Stimulated activated naive CD8-positive, alpha-beta T cell treated with anti-CD3 and anti-CD28 coated beads, Interleukin-15, Interleukin-2, amounts not matched to agents 100 ng/mL and 50 ng/mL, for 24 hours (primary cell): ENCODE measurements at regions not wholly inside any gene's neighbourhood (a gene's known extent, or its start where the extent isn't known, plus 50 kb on each side); places are given as distances from the start of the nearest gene placed in this dataset.

Experiments used
- H3K27ac Mint-ChIP-seq: one replicate; pipeline ENCODE4 v1.8.0; 2021; ENCODE audit warnings: mild to moderate bottlenecking, mixed read lengths
- H3K27me3 Mint-ChIP-seq: one replicate; pipeline ENCODE4 v1.8.0; 2021; ENCODE audit warnings: mixed read lengths
- H3K36me3 Mint-ChIP-seq: one replicate; pipeline ENCODE4 v1.8.0; 2021; ENCODE audit warnings: low read depth, mixed read lengths
- H3K4me1 Mint-ChIP-seq: one replicate; pipeline ENCODE4 v1.8.0; 2021; ENCODE audit warnings: low read depth, mixed read lengths
- H3K4me3 Mint-ChIP-seq: one replicate; pipeline ENCODE4 v1.8.0; 2021; ENCODE audit warnings: mild to moderate bottlenecking, mixed read lengths
- H3K9me3 Mint-ChIP-seq: one replicate; pipeline ENCODE4 v1.8.0; 2021; ENCODE audit warnings: mixed read lengths

DNA sequence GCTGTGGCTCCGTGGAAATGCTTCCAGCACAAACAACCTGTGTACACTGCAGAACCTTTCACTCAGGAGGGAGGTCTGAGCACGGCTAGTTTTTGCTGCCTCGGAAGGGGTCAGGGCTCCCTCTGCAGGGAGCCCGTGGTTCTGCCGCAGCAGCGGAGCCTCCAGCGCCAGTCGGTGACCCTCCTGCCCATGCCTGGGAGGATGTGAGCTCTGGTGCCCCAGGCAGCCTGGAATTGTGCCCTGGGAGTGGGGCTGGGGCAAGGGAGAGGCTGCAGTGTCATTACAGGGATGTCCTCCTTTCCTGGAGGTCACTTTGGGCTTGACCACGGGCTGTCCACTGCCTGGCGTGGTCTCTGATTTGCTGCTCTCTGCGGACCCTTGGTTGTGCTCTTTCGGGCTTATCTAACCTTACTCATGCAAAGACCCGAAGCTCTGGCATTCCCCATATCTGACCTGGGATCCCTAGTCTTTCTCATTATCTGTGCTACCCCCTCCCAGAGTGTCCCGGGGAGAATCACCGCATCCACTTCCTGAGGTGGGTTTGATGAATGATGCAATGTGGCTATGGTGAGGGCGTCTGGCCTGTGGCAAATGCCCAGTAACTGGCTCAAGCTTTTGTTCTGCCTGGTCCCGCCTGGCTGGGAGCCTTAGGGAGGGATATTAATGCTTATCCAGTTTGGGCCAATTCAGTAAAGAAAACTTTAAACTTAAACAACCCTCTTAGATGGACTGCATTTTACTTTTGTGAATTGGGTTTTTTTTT lies 59.6 kb upstream of the TAGAP start:
- Mint-ChIP-seq H3K4me1 (peaks cover 99% of the 10 kb centered on the region), H3K9me3 (no peaks in the 10 kb centered on the region), H3K27me3 (no peaks in the 10 kb centered on the region), H3K27ac (peak overlapping the region; percentile 95), H3K4me3 (peak overlapping the region; percentile 68), H3K36me3 (no peaks in the 10 kb centered on the region)

DNA sequence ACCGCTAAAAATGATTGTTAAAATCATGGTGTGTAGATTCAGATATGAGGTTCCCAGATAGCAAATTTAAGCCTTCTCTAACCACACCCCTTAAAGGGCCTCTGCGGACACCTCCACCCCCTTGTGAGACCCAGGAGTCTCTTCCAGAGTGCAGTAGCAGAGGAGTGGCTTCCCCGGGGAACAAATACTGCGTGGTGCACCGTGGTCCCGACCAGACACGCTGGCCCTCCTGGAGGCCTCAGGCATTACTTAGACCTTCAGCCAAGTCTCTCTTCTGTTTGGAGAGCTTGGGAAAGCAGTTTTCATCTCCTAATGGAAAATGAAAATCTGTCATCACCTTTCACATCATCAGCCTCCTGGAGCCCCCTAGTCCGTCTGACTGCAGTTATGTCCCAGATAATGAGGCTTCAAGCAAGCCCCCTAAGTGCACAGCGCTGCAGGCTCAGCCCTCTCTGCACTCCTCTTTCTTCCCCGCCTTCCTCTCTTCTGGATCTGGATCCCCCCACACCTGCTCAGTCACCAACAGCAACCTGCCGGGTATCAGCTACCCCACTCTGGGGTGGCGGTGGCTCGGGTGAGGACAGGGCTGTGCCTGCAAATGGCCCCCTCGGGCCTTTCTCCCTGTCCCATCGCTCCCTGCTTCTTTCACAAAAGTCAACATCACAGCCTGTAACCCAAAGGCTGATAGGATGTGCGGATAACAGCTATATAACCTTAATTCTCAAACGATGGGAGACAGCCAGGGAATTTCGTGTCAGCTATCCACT lies 58.8 kb upstream of the TAGAP start:
- H3K36me3 Mint-ChIP-seq: no peaks in the 10 kb centered on the region
- H3K27ac Mint-ChIP-seq: peak overlapping the region; percentile 95
- H3K27me3 Mint-ChIP-seq: no peaks in the 10 kb centered on the region
- H3K9me3 Mint-ChIP-seq: no peaks in the 10 kb centered on the region
- H3K4me3 Mint-ChIP-seq: peak overlapping the region; percentile 68
- H3K4me1 Mint-ChIP-seq: peaks cover 99% of the 10 kb centered on the region

GRCh38 chr6:159102373-159103160 lies 57.8 kb upstream of the TAGAP start:
- H3K9me3 Mint-ChIP-seq: no peaks in the 10 kb centered on the region
- no peaks in the 10 kb centered on the region for H3K27me3 Mint-ChIP-seq
- peak overlapping the region; percentile 59 for H3K4me3 Mint-ChIP-seq
- no peaks in the 10 kb centered on the region for H3K36me3 Mint-ChIP-seq
- peaks cover 99% of the 10 kb centered on the region for H3K4me1 Mint-ChIP-seq
- H3K27ac Mint-ChIP-seq: peak overlapping the region; percentile 83

DNA sequence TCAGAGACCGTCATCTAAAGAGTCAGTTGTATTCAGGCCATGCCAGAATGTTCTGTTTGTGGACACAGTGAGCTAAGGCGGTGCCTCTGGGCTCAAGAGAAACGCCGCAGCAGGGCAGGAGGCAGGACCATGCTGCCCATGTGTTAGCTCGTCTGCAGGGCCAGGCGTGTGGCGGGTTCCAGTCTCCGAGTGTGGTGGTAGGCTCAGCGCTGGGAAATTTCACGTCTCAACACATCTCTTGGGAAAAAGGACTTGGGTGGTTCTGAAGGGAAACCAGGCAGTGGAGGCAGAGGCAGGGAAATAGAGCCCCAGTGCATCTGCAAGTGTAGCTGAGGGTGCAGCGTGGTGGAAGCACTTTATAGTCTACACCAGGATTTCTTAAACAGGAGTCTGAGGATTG lies 56.9 kb upstream of the TAGAP start:
- Mint-ChIP-seq H3K4me1 (peaks cover 99% of the 10 kb centered on the region), H3K9me3 (no peaks in the 10 kb centered on the region), H3K36me3 (no peaks in the 10 kb centered on the region), H3K27ac (peak overlapping the region; percentile 83), H3K27me3 (no peaks in the 10 kb centered on the region), H3K4me3 (no peak overlapping the region)

DNA sequence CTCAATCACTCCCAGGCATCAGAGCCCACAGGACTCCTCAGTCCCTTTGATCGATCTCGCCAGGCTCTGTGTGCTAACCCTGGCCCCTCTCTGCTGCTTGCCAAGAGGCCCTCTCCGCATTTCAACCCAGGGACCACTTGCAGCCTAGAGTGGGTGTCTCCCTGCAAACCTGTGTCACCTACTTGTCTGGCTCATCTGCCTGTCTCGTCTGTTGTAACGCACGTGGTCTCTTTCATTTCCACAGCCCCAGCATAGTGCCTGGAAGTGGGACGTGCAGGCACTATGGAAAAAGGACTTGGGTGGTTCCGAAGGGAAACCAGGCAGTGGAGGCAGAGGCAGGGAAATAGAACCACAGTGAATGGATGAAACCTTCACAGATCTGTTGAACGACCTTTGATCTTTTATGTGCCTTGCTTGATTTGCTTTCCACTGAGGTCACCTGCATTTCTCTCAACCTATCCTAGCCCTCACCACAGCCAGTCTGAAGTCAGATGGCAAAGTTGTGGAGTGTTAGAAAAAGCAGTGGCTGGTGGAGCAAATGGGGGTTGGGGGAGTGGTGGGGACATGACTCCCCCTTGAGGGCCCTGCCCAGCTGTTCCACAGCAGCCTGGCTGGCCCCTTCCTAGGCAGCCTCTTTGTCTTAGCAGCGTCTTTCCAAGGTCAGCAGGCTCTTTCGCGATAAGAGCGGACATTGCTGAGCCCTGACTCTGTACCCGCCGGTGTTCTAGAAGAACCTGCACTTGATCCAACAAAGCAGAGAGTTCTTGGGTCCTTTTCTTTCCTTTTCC lies 55.8 kb upstream of the TAGAP start:
- peaks cover 99% of the 10 kb centered on the region for H3K4me1 Mint-ChIP-seq
- no peaks in the 10 kb centered on the region for H3K27me3 Mint-ChIP-seq
- no peaks in the 10 kb centered on the region for H3K36me3 Mint-ChIP-seq
- H3K9me3 Mint-ChIP-seq: no peaks in the 10 kb centered on the region
- H3K27ac Mint-ChIP-seq: peak overlapping the region; percentile 97
- H3K4me3 Mint-ChIP-seq: peak overlapping the region; percentile 67

DNA sequence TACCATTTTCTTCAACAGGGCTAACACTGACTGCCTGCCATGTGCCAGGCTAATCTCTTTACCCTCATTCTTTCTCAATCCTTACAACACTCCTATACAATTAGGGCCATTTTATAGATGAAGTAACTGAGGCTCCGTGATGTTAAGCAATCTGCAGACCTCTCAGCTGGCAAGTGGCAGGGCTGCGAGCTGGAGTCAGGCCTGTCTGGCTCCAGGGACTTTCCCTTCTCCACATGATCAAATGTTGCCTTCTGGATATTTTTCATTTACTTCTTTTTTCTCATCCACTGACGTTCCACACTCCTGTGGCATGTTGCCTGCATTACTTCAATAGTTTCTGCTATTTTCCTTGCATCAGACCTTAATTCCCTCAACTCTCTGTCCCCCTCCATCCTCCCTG lies 55.2 kb upstream of the TAGAP start:
- H3K4me1 Mint-ChIP-seq: peaks cover 99% of the 10 kb centered on the region
- no peaks in the 10 kb centered on the region for H3K27me3 Mint-ChIP-seq
- no peaks in the 10 kb centered on the region for H3K36me3 Mint-ChIP-seq
- peak overlapping the region; percentile 97 for H3K27ac Mint-ChIP-seq
- H3K9me3 Mint-ChIP-seq: no peaks in the 10 kb centered on the region
- peak overlapping the region; percentile 67 for H3K4me3 Mint-ChIP-seq

GRCh38 chr6:159099276-159099675 lies 54.5 kb upstream of the TAGAP start:
- H3K4me1 Mint-ChIP-seq: peaks cover 99% of the 10 kb centered on the region
- H3K27me3 Mint-ChIP-seq: no peaks in the 10 kb centered on the region
- peak overlapping the region; percentile 97 for H3K27ac Mint-ChIP-seq
- peak overlapping the region; percentile 76 for H3K4me3 Mint-ChIP-seq
- H3K9me3 Mint-ChIP-seq: no peaks in the 10 kb centered on the region
- H3K36me3 Mint-ChIP-seq: no peaks in the 10 kb centered on the region

DNA sequence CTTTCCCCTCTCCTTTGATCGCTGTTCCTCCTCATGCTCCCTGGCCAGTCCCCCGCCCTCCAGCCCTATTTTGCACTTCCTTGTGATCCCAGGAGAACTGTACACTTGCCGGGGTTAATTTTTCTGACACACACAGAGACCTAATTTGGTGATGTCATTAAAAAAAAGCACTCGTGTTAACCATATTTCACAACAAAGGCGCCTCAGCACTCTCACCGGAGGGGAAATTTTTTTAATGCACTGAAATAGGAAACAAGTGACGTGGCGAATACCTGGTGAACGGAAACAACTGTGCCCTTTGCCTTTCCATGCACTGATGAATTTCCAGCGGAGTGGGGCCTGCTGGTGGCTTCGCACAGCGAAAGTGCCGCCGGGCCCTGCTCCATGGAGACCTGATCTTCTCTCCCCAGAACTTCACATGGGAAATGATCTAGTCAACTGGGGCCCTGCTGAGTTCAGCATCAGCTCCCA lies 53.9 kb upstream of the TAGAP start:
- no peaks in the 10 kb centered on the region for H3K36me3 Mint-ChIP-seq
- H3K27ac Mint-ChIP-seq: peak overlapping the region; percentile 97
- no peaks in the 10 kb centered on the region for H3K27me3 Mint-ChIP-seq
- H3K9me3 Mint-ChIP-seq: no peaks in the 10 kb centered on the region
- H3K4me3 Mint-ChIP-seq: peak overlapping the region; percentile 76
- peaks cover 99% of the 10 kb centered on the region for H3K4me1 Mint-ChIP-seq

- Mint-ChIP-seq H3K36me3 (no peaks in the 10 kb centered on the region), H3K27ac (peak overlapping the region; percentile 97), H3K9me3 (no peaks in the 10 kb centered on the region), H3K4me3 (peak overlapping the region; percentile 66), H3K27me3 (no peaks in the 10 kb centered on the region), H3K4me1 (peaks cover 97% of the 10 kb centered on the region)
Measured at GRCh38 chr6:159097256-159097655, 52.5 kb upstream of the TAGAP start.

DNA sequence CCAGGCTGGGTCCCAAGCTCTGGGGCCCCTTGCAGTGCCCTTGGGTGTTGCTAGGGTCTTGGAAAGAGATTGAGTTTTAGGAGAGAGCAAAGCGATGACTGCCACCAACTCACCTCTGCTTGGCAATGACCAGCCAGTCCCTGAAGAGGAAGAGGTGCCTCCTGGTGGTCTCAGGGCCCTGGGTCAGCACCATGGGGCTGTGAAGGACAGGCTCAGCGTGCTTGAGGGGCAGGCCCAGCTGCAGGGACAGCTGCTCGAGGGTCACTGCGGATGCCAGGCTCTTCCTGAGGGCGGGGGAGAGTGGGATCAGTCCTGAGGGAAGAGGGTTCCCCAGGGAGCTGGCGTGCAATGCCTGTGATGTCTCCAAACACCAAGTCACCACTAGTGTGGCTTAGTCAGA lies 50.8 kb upstream of the TAGAP start:
- Mint-ChIP-seq H3K27ac (peak overlapping the region; percentile 97), H3K36me3 (no peaks in the 10 kb centered on the region), H3K9me3 (no peaks in the 10 kb centered on the region), H3K4me1 (peaks cover 97% of the 10 kb centered on the region), H3K4me3 (no peak overlapping the region), H3K27me3 (no peaks in the 10 kb centered on the region)

DNA sequence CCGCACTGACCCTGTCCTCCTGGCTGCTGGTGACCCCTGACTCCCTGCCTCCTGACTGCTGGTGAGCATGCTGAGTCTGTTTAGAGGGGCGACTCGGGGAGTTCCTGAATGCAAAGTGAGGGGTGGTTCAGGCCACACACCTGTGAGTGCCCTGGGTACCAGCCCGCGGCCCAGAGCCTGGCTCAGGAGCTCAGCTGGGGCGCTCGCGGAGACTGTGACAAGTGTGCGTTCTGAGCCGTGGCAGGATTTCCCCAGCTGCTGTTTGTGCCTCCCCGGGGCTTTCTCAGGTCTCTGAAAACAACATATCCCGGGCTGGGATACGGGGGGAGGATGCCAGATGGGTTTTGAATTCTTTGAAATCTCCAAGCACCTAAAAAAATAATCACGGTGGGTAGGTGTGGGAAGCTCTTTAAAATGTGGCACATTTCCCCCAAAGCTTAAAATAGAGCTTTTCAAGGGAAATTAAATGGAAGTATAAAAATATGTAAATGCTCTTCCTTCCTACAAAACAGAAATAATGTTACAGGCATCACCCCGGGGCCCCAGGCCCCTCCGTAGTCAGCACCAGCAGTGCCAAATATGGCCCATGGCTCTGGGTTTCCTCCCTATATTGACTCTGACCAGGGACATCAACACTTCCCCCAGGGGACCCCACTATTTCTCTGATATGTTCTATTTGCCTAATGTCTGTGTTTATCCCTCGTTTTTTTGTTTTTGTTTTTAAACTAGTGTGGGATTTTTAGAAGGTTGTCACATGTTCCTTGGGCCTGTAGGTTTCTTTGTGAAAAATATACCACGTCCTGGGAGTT lies 49.9 kb upstream of the TAGAP start:
- peaks cover 97% of the 10 kb centered on the region for H3K4me1 Mint-ChIP-seq

More for the DNA sequence above, 49.9 kb upstream of the TAGAP start:
- Mint-ChIP-seq H3K27ac (peak overlapping the region; percentile 97), H3K4me3 (peak overlapping the region; percentile 77), H3K27me3 (no peaks in the 10 kb centered on the region), H3K9me3 (no peaks in the 10 kb centered on the region), H3K36me3 (no peaks in the 10 kb centered on the region)
